HEK293 (cell line): ENCODE measurements at regions not wholly inside any gene's neighbourhood (a gene's known extent, or its start where the extent isn't known, plus 50 kb on each side); places are given as distances from the start of the nearest gene placed in this dataset.

Experiments used
- HOXD13 ChIP-seq: sonication (generic); formaldehyde crosslinking; IDR thresholded peaks from 2 replicates; pipeline ENCODE4 v1.8.0; 2022; ENCODE audit warnings: missing genetic modification reagents, borderline replicate concordance
- INSM2 ChIP-seq: fragments of 450-650 bp; formaldehyde crosslinking; IDR thresholded peaks from 2 replicates; pipeline ENCODE4 v1.5.1; 2016; ENCODE audit warnings: missing biosample characterization, missing genetic modification characterization
- KLF7 ChIP-seq: fragments of 450-650 bp; formaldehyde crosslinking; IDR thresholded peaks from 2 replicates; pipeline ENCODE4 v1.5.1; 2016; ENCODE audit warnings: missing biosample characterization, missing genetic modification characterization, borderline replicate concordance
- PRDM4 ChIP-seq: fragments of 450-650 bp; formaldehyde crosslinking; IDR thresholded peaks from 2 replicates; pipeline ENCODE4 v1.5.1; 2017; ENCODE audit warnings: missing biosample characterization, missing genetic modification characterization
- REPIN1 ChIP-seq: fragments of 450-650 bp; formaldehyde crosslinking; IDR thresholded peaks from 2 replicates; pipeline ENCODE4 v1.5.1; 2017; ENCODE audit warnings: missing biosample characterization, missing genetic modification characterization, low read depth
- SP3 ChIP-seq: fragments of 450-650 bp; formaldehyde crosslinking; IDR thresholded peaks from 2 replicates; pipeline ENCODE4 v1.5.1; 2016; ENCODE audit warnings: missing biosample characterization, missing genetic modification characterization
- ZBTB10 ChIP-seq: fragments of 450-650 bp; formaldehyde crosslinking; IDR thresholded peaks from 2 replicates; pipeline ENCODE4 v1.5.1; 2016; ENCODE audit warnings: missing biosample characterization, missing genetic modification characterization
- ZBTB8A ChIP-seq: fragments of 450-650 bp; formaldehyde crosslinking; IDR thresholded peaks from 2 replicates; pipeline ENCODE4 v1.5.1; 2016; ENCODE audit warnings: missing biosample characterization, missing genetic modification characterization
- ZFP69B ChIP-seq: fragments of 450-650 bp; formaldehyde crosslinking; IDR thresholded peaks from 2 replicates; pipeline ENCODE4 v1.5.1; 2016; ENCODE audit warnings: missing biosample characterization, missing genetic modification characterization
- ZNF140 ChIP-seq: fragments of 450-650 bp; formaldehyde crosslinking; IDR thresholded peaks from 2 replicates; pipeline ENCODE4 v1.5.1; 2016; ENCODE audit warnings: missing biosample characterization, missing genetic modification characterization
- ZNF155 ChIP-seq: fragments of 450-650 bp; formaldehyde crosslinking; IDR thresholded peaks from 2 replicates; pipeline ENCODE4 v1.5.1; 2016; ENCODE audit warnings: missing biosample characterization, missing genetic modification characterization
- ZNF157 ChIP-seq: fragments of 450-650 bp; formaldehyde crosslinking; IDR thresholded peaks from 2 replicates; pipeline ENCODE4 v1.5.1; 2016; ENCODE audit warnings: missing biosample characterization, missing genetic modification characterization
- ZNF311 ChIP-seq: fragments of 450-650 bp; formaldehyde crosslinking; IDR thresholded peaks from 2 replicates; pipeline ENCODE4 v1.5.1; 2017; ENCODE audit warnings: missing biosample characterization, missing genetic modification characterization, borderline replicate concordance
- ZNF426 ChIP-seq: fragments of 450-650 bp; formaldehyde crosslinking; IDR thresholded peaks from 2 replicates; pipeline ENCODE4 v1.5.1; 2017; ENCODE audit warnings: missing biosample characterization, missing genetic modification characterization, mild to moderate bottlenecking, inconsistent platforms, moderate library complexity
- ZNF433 ChIP-seq: fragments of 450-650 bp; formaldehyde crosslinking; IDR thresholded peaks from 2 replicates; pipeline ENCODE4 v1.5.1; 2016; ENCODE audit warnings: missing biosample characterization, missing genetic modification characterization, low read depth
- ZNF518A ChIP-seq: fragments of 450-650 bp; formaldehyde crosslinking; conservative IDR thresholded peaks from 2 replicates; pipeline ENCODE4 v1.5.1; 2016; ENCODE audit warnings: low read depth, missing biosample characterization, missing genetic modification characterization
- ZNF548 ChIP-seq: fragments of 450-650 bp; formaldehyde crosslinking; IDR thresholded peaks from 2 replicates; pipeline ENCODE4 v1.5.1; 2016; ENCODE audit warnings: missing biosample characterization, missing genetic modification characterization
- ZNF555 ChIP-seq: fragments of 450-650 bp; formaldehyde crosslinking; conservative IDR thresholded peaks from 2 replicates; pipeline ENCODE4 v1.5.1; 2017; ENCODE audit warnings: missing biosample characterization, mild to moderate bottlenecking, missing genetic modification characterization, inconsistent platforms
- ZNF585B ChIP-seq: fragments of 450-650 bp; formaldehyde crosslinking; IDR thresholded peaks from 2 replicates; pipeline ENCODE4 v1.5.1; 2016; ENCODE audit warnings: missing biosample characterization, missing genetic modification characterization
- ZNF623 ChIP-seq: fragments of 450-650 bp; formaldehyde crosslinking; IDR thresholded peaks from 2 replicates; pipeline ENCODE4 v1.5.1; 2016; ENCODE audit warnings: missing biosample characterization, missing genetic modification characterization
- ZNF692 ChIP-seq: fragments of 450-650 bp; formaldehyde crosslinking; IDR thresholded peaks from 2 replicates; pipeline ENCODE4 v1.5.1; 2016; ENCODE audit warnings: missing biosample characterization, missing genetic modification characterization
- ZNF747 ChIP-seq: fragments of 450-650 bp; formaldehyde crosslinking; IDR thresholded peaks from 2 replicates; pipeline ENCODE4 v1.5.1; 2016; ENCODE audit warnings: missing biosample characterization, missing genetic modification characterization
- ZNF777 ChIP-seq: fragments of 450-650 bp; formaldehyde crosslinking; IDR thresholded peaks from 2 replicates; pipeline ENCODE4 v1.5.1; 2017; ENCODE audit warnings: missing biosample characterization, missing genetic modification characterization, borderline replicate concordance
- ZNF791 ChIP-seq: fragments of 450-650 bp; formaldehyde crosslinking; IDR thresholded peaks from 2 replicates; pipeline ENCODE4 v1.5.1; 2016; ENCODE audit warnings: missing biosample characterization, missing genetic modification characterization
- ZSCAN23 ChIP-seq: fragments of 450-650 bp; formaldehyde crosslinking; IDR thresholded peaks from 2 replicates; pipeline ENCODE4 v1.5.1; 2016; ENCODE audit warnings: missing biosample characterization, missing genetic modification characterization

GRCh38 chr11:38865922-38866321, 2267.9 kb upstream of the RAG2 start (continued):
- TF ChIP-seq ZNF518A: peak; percentile 60; the same call in 1 of the 2 replicates
- no peak for TF ChIP-seq ZBTB10 (tag by site-specific recombination)
- TF ChIP-seq SP3: no peak
- no peak for TF ChIP-seq ZNF747 (tag by site-specific recombination)
- no peak for TF ChIP-seq ZNF692 (tag by site-specific recombination)
- peak; percentile 54 for TF ChIP-seq ZNF426 (tag by site-specific recombination)
- TF ChIP-seq HOXD13 (CRISPR knock-in tag): no peak
- no peak for TF ChIP-seq ZNF157 (tag by site-specific recombination)
- peak; percentile 55 for TF ChIP-seq ZNF555 (tag by site-specific recombination)
- TF ChIP-seq ZNF433 (tag by site-specific recombination): no peak
- no peak for TF ChIP-seq ZNF155 (tag by site-specific recombination)
- peak; percentile 38; the same call in 1 of the 2 replicates for TF ChIP-seq ZNF623 (tag by site-specific recombination)
- TF ChIP-seq ZNF585B (tag by site-specific recombination): no peak
- no peak for TF ChIP-seq ZNF777 (tag by site-specific recombination)
- no peak for TF ChIP-seq INSM2 (tag by site-specific recombination)
- TF ChIP-seq ZNF140: peak; percentile 8; the same call in 1 of the 2 replicates
- TF ChIP-seq REPIN1 (tag by site-specific recombination): no peak
- TF ChIP-seq ZNF311 (tag by site-specific recombination): no peak
- TF ChIP-seq ZNF548: no peak
- TF ChIP-seq PRDM4: no peak
- no peak for TF ChIP-seq ZSCAN23 (tag by site-specific recombination)
- no peak for TF ChIP-seq ZFP69B (tag by site-specific recombination)
- TF ChIP-seq ZBTB8A (tag by site-specific recombination): peak; percentile 43; the same call in 1 of the 2 replicates
- TF ChIP-seq KLF7 (tag by site-specific recombination): no peak
- TF ChIP-seq ZNF791 (tag by site-specific recombination): no peak
